ENCODE measurements at regions not wholly inside any gene's neighbourhood (a gene's known extent, or its start where the extent isn't known, plus 50 kb on each side); places are given as distances from the start of the nearest gene placed in this dataset.

GRCh38 chr4:24664956-24665355, 80.6 kb upstream of the DHX15 start:
- ATAC-seq (peak; percentile 98), DNase-seq (ENCODE audit: low spot score) (no peak)
- intact Hi-C loops (cut with DNase I): no loop called here

GRCh38 chr4:24666316-24666715, 82.0 kb upstream of the DHX15 start:
- no peak for DNase-seq (ENCODE audit: low spot score)
- no peak for ATAC-seq
- intact Hi-C loops (cut with DNase I): no loop called here

- ATAC-seq (no peak), DNase-seq (ENCODE audit: low spot score) (no peak)
- intact Hi-C loops (cut with DNase I): no loop called here
These were observed 82.6 kb upstream of the DHX15 start for GRCh38 chr4:24666816-24667477.

- DNase-seq (ENCODE audit: low spot score) (no peak), ATAC-seq (no peak)
- intact Hi-C loops (cut with DNase I): no loop called here
These were observed 84.6 kb upstream of the DHX15 start for GRCh38 chr4:24668956-24669355.

GRCh38 chr4:24669751-24670150, 85.4 kb upstream of the DHX15 start:
- ATAC-seq: no peak
- DNase-seq (ENCODE audit: low spot score): no peak
- intact Hi-C loops (cut with DNase I): loop anchor here (5.0 kb wide), 1 partner anchor 318 kb away; no protein-coding TSS in a partner anchor

- DNase-seq (ENCODE audit: low spot score) (no peak), ATAC-seq (no peak)
- intact Hi-C loops (cut with DNase I): loop anchor here (5.0 kb wide), 1 partner anchor 315 kb away; no protein-coding TSS in a partner anchor
These were observed 87.5 kb upstream of the DHX15 start for GRCh38 chr4:24671849-24672248.

- intact Hi-C loops (cut with DNase I): loop anchor here (5.0 kb wide), 1 partner anchor 314 kb away; no protein-coding TSS in a partner anchor
- no peak for DNase-seq (ENCODE audit: low spot score)
These were observed 88.5 kb upstream of the DHX15 start for GRCh38 chr4:24672880-24673279.

GRCh38 chr4:24674279-24674678, 89.9 kb upstream of the DHX15 start:
- no peak for DNase-seq (ENCODE audit: low spot score)
- ATAC-seq: no peak
- intact Hi-C loops (cut with DNase I): loop anchor here (5.0 kb wide), 1 partner anchor 313 kb away; no protein-coding TSS in a partner anchor

More at GRCh38 chr4:24672880-24673279, 88.5 kb upstream of the DHX15 start:
- no peak for ATAC-seq

- ATAC-seq (no peak), DNase-seq (ENCODE audit: low spot score) (no peak)
- intact Hi-C loops (cut with DNase I): no loop called here
These were observed 91.5 kb upstream of the DHX15 start for GRCh38 chr4:24675721-24676389.

GRCh38 chr4:24677909-24678308, 93.6 kb upstream of the DHX15 start:
- no peak for ATAC-seq
- intact Hi-C loops (cut with DNase I): no loop called here

GRCh38 chr4:24680746-24681448, 96.5 kb upstream of the DHX15 start:
- intact Hi-C loops (cut with DNase I): loop anchor here (10.0 kb wide), 1 partner anchor 196 kb away; no protein-coding TSS in a partner anchor
- peak; percentile 51 for ATAC-seq
- no peak for DNase-seq (ENCODE audit: low spot score)

More at GRCh38 chr4:24677909-24678308, 93.6 kb upstream of the DHX15 start:
- no peak for DNase-seq (ENCODE audit: low spot score)

GRCh38 chr4:24683116-24683515, 98.8 kb upstream of the DHX15 start:
- DNase-seq (ENCODE audit: low spot score) (no peak), ATAC-seq (no peak)
- intact Hi-C loops (cut with DNase I): loop anchor here (10.0 kb wide), 1 partner anchor 198 kb away; no protein-coding TSS in a partner anchor

GRCh38 chr4:24686866-24687692, 102.7 kb upstream of the DHX15 start:
- peak; percentile 82 for ATAC-seq
- no peak for DNase-seq (ENCODE audit: low spot score)
- intact Hi-C loops (cut with DNase I): loop anchor here (10.0 kb wide), 1 partner anchor 202 kb away; no protein-coding TSS in a partner anchor

- ATAC-seq (no peak), DNase-seq (ENCODE audit: low spot score) (no peak)
- intact Hi-C loops (cut with DNase I): loop anchor here (10.0 kb wide), 1 partner anchor 204 kb away; no protein-coding TSS in a partner anchor
These were observed 104.1 kb upstream of the DHX15 start for GRCh38 chr4:24688453-24688852.

GRCh38 chr4:24689212-24689611, 104.9 kb upstream of the DHX15 start:
- ATAC-seq: no peak
- DNase-seq (ENCODE audit: low spot score): no peak
- intact Hi-C loops (cut with DNase I): loop anchor here (10.0 kb wide), 1 partner anchor 204 kb away; no protein-coding TSS in a partner anchor

- ATAC-seq (peak; percentile 78), DNase-seq (ENCODE audit: low spot score) (no peak)
- intact Hi-C loops (cut with DNase I): no loop called here
These were observed 104.9 kb upstream of the SOD3 start for GRCh38 chr4:24690436-24690835.

- DNase-seq (ENCODE audit: low spot score) (no peak), ATAC-seq (no peak)
- intact Hi-C loops (cut with DNase I): no loop called here
These were observed 101.7 kb upstream of the SOD3 start for GRCh38 chr4:24693636-24694035.

GRCh38 chr4:24700118-24700517, 95.3 kb upstream of the SOD3 start:
- DNase-seq (ENCODE audit: low spot score) (no peak), ATAC-seq (no peak)
- intact Hi-C loops (cut with DNase I): no loop called here

GRCh38 chr4:24701683-24702082, 93.7 kb upstream of the SOD3 start:
- intact Hi-C loops (cut with DNase I): no loop called here
- ATAC-seq (peak; percentile 49), DNase-seq (ENCODE audit: low spot score) (no peak)

All from sciatic nerve (tissue), 2 donors.